Prostate gland (tissue), 2 donors: ENCODE measurements at regions not wholly inside any gene's neighbourhood (a gene's known extent, or its start where the extent isn't known, plus 50 kb on each side); places are given as distances from the start of the nearest gene placed in this dataset.

ENCODE experiments used
- DNase-seq: peaks from one replicate; pipeline ENCODE4 v3.0.0-alpha.2; 2019; ENCODE audit warnings: low spot score
- H3K27ac ChIP-seq, 2 donors: fragments of 200-600 bp; sonication (generic); 2 replicates each; pipeline ENCODE4 v1.5.1; 2017 to 2019
- H3K27me3 ChIP-seq: fragments of 200-600 bp; sonication (generic); replicated peaks from 2 replicates; pipeline ENCODE4 v1.5.1; 2019; ENCODE audit not compliant: insufficient read depth
- H3K36me3 ChIP-seq, 2 donors: fragments of 200-600 bp; sonication (generic); 1 replicate in 1 of 2; 2 replicates in 1 of 2; pipeline versions ENCODE4 v1.5.1 to v1.8.1; 2017 to 2019
- H3K4me1 ChIP-seq: fragments of 200-600 bp; sonication (generic); replicated peaks from 2 replicates; pipeline ENCODE4 v1.5.1; 2019
- H3K4me3 ChIP-seq, 2 donors: fragments of 200-600 bp; sonication (generic); 2 replicates each; pipeline ENCODE4 v1.5.1; 2017 to 2019
- H3K9me3 ChIP-seq: fragments of 200-600 bp; sonication (generic); 2 replicates; pipeline ENCODE4 v1.5.1; 2017
- CTCF ChIP-seq, 4 experiments: fragments of 200-600 bp in 2 of 4; fragments of 450-650 bp in 2 of 4; sonication (generic) in 2 of 4; IDR thresholded peaks; 1 replicate in 3 of 4; 2 replicates in 1 of 4; pipeline ENCODE4 v1.5.1; 2016 to 2019; ENCODE audit warnings: antibody characterized with exemption in 4 of 4, mild to moderate bottlenecking in 2 of 4, moderate library complexity in 2 of 4
- POLR2A ChIP-seq: fragments of 450-650 bp; IDR thresholded peaks from one replicate; pipeline ENCODE4 v1.6.1; 2016; ENCODE audit warnings: antibody characterized with exemption, mild to moderate bottlenecking
- POLR2AphosphoS5 ChIP-seq: sonication (generic); formaldehyde crosslinking; IDR thresholded peaks from one replicate; pipeline ENCODE4 v1.6.1; 2017; ENCODE audit warnings: antibody characterized with exemption
- WGBS: methylation state at CpG from one replicate; pipeline ENCODE4 v1.1.5; 2018; 5-methylcytosine and 5-hydroxymethylcytosine counted together
- intact Hi-C: fragments of 100-400 bp; cut with DNase I; formaldehyde crosslinking; loops from one replicate; pipeline ENCODE4 v1.14.2; 2022

DNA sequence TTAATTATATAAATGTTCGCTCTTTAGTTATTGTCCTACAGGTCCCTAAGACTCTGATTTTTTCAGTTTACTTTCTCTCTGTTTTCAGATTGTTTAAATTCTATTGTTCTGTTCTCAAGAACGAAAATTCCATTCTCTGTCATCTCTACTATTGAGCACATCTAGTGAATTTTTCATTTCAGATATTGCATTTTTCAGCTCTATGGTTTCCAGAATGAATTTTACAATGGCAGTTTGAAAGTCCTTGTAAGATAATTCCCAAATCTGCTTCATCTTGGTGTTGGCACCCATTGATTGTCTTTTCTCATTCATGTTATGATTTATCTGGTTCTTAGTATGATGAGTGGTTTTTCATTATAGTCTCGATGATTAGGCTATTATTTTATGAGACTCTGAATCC, 519.6 kb upstream of the LRFN5 start:
- TF ChIP-seq CTCF (IDR thresholded peaks at IDR 0.05) (no peak), POLR2AphosphoS5 (no peak), POLR2A (no peak)
- intact Hi-C loops: no loop called here
- no peaks in the 10 kb centered on the region for H3K4me1 ChIP-seq
- 83% methylated on average over 3 of the region's 3 CpGs for WGBS
- no peak for DNase-seq
- H3K27me3 ChIP-seq: no peaks in the 10 kb centered on the region
- H3K36me3 ChIP-seq: no peaks in the 10 kb centered on the region
- no peaks in the 10 kb centered on the region for H3K9me3 ChIP-seq
- H3K4me3 ChIP-seq: no peak overlapping the region
- no peak overlapping the region for H3K27ac ChIP-seq

- intact Hi-C loops: no loop called here
- 87% methylated on average over 3 of the region's 3 CpGs for WGBS
- Histone ChIP-seq H3K4me1 (no peaks in the 10 kb centered on the region), H3K27ac (no peak overlapping the region), H3K4me3 (no peak overlapping the region), H3K27me3 (no peaks in the 10 kb centered on the region), H3K36me3 (no peaks in the 10 kb centered on the region), H3K9me3 (no peaks in the 10 kb centered on the region)
- DNase-seq: no peak
- TF ChIP-seq POLR2A: no peak
Observed at GRCh38 chr14:41073544-41073943, 533.1 kb upstream of the LRFN5 start.

DNA sequence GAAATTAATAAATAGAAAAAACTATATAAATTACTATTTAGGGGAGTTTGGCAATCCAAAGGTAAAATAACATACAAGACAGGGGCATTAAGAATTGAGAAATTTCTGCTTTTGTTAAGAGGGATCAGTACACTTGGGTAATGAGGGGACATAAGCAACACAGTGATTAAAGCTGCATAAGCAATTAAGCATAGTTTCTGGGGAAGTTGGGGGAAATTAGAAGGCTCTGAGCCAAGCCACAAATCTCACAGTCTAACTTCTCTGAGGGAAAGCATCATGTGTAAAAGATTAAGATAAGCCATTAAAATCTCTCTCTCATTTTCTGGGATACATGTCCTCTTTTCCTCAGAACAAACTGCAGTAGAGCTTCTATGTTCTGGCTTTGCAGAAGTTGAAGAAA, 533.9 kb upstream of the LRFN5 start:
- no peak for DNase-seq
- Histone ChIP-seq H3K4me3 (no peak overlapping the region), H3K27ac (no peak overlapping the region), H3K27me3 (no peaks in the 10 kb centered on the region), H3K36me3 (no peaks in the 10 kb centered on the region), H3K4me1 (no peaks in the 10 kb centered on the region), H3K9me3 (no peaks in the 10 kb centered on the region)
- no peak for TF ChIP-seq CTCF (IDR thresholded peaks at IDR 0.05)
- TF ChIP-seq POLR2A: no peak
- no peak for TF ChIP-seq POLR2AphosphoS5
- intact Hi-C loops: no loop called here

- 98% methylated on average over 2 of the region's 2 CpGs for WGBS
- no peak for DNase-seq
- intact Hi-C loops: no loop called here
Observed at GRCh38 chr14:41071351-41071750, 535.3 kb upstream of the LRFN5 start.

GRCh38 chr14:41062826-41063225, 543.9 kb upstream of the LRFN5 start:
- no peak for DNase-seq
- H3K4me3 ChIP-seq: no peak overlapping the region
- 0% methylated on average over 1 of the region's 1 CpG for WGBS
- H3K4me1 ChIP-seq: no peaks in the 10 kb centered on the region
- intact Hi-C loops: no loop called here
- TF ChIP-seq CTCF (IDR thresholded peaks at IDR 0.05) (no peak), POLR2AphosphoS5 (no peak), POLR2A (no peak)
- no peak overlapping the region for H3K27ac ChIP-seq
- H3K36me3 ChIP-seq: no peaks in the 10 kb centered on the region
- H3K27me3 ChIP-seq: no peaks in the 10 kb centered on the region
- no peaks in the 10 kb centered on the region for H3K9me3 ChIP-seq

More at GRCh38 chr14:41071351-41071750, 535.3 kb upstream of the LRFN5 start:
- Histone ChIP-seq H3K9me3 (no peaks in the 10 kb centered on the region), H3K4me3 (no peak overlapping the region), H3K36me3 (no peaks in the 10 kb centered on the region), H3K27me3 (no peaks in the 10 kb centered on the region), H3K27ac (no peak overlapping the region), H3K4me1 (no peaks in the 10 kb centered on the region)
- TF ChIP-seq POLR2A (no peak), CTCF (IDR thresholded peaks at IDR 0.05) (no peak), POLR2AphosphoS5 (no peak)
